NCI-H2227 (cell line): ENCODE measurements at regions not wholly inside any gene's neighbourhood (a gene's known extent, or its start where the extent isn't known, plus 50 kb on each side); places are given as distances from the start of the nearest gene placed in this dataset.
"Not testable (repeated sequence)": the region's sequence is repeated elsewhere in the genome, so short reads cannot be mapped to it uniquely, and the experiment has no call there.

ENCODE experiments used
- DNase-seq: peaks from one replicate; lab custom pipeline; 2025; ENCODE audit not compliant: unreplicated experiment; lab: John Stamatoyannopoulos, UW

DNA sequence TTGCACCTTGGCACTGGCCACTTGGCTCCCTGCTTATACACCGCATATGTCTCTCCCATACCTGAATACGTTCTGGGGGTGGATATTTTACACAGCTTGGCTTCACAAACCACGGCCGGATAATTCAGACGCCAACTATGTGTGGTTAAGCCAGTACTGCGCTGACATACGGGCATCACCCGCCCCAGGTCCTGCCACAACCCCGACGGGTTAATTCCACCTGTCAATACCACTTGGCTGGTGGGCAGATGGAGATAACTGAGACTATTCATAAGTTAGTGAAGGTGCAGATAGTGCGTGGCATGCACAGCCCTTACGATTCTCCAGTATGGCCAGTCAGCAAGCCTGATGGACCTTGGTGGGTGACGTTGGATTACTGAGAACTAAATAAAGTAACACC lies 696.3 kb upstream of the AGA start:
- no peak for DNase-seq

DNA sequence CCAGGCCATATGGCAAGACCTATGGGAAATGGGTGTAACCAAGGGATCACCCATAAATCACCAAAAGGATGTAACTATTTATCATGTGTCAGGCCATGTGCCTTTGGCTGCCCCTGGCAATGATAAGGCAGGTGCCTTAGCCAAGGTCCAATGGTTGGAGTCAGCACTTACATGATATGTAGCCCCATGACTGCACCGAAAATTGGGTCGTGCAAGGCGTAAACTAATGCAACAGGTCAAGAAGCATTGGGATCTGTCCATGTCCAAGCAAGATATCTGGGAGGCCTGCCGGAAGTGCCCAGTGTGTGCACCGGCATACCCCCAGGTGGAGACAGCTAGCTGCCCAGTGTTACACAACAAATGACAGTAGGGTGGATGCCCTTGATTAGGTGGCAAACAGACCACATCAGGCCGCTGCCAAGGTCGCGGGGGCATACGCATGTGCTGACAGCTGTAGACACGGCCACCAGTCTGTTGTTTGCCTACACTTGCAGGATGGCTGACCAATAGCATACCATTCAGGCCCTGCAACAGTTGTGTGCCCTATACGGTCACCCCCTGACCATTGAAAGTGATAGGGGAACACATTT lies 698.2 kb upstream of the AGA start:
- DNase-seq, result no peak

DNA sequence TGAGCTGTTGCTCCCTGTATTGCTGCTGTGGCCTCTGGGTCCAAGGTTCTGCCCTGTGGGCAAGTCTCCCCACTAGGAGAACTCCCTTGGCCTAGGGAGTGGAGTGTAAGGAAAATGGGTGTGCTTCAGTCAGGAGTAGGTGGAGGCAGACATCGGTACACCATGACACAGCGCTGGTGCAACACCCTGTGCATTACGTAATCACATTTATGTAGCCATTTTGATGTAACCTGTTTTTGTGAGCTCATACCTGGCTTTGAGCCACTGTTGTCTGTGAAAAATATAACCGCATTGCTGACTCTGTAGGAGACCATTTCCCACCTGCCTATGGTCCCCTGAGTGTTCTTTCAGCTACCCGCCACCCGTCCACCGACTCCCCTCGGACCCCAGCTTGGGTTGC lies 700.5 kb upstream of the AGA start:
- DNase-seq, result no peak

DNA sequence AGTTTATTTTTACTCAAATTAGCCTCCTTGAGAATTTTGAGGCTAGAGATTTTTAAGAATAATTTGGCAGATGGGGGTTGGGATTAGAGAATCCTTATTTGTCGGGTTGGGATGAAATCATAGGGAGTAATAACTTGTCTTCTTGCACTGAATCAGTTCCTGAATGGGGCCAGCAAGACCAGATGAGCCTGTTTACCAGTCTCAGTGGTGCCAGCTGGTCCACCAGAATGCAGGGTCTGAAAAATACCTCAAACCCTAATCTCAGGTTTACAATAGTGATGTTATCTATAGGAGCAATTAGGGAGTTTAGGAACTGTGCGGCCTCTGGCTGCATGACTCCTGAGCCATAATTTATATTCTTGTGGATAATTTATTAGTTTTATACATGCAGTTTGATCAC lies 705.9 kb upstream of the AGA start:
- no peak for DNase-seq

DNA sequence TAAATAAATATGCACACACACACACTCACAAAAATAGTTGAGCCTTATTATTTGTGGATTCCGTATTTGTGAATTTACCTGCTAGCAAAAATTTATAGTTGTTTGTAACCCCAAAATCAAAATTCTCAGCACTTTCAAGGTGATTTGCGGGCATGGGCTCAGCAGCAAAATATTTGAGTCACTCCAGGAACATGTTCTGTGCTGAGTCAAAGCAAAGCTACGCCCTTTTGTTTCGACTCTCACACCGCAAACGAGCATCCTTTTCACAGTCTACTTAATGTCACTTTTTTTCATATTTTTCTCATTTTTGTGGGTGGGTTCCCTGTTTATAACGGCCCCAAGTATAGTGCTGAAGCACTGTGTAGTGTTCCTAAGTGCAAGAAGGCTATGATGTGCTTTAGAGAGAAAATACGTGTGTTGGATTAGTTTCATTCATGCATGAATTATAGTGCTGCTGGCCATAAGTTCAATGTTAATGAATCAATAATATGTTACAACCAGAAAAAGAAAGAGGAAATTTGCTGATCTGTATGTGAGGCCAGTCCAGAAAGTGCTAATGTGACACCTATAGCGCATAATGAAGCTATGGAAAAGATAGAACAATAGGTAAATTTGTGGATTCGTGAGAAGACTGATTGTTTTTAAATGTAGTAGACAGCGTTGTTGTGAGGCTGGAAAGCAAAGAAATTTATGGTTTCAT lies 723.2 kb upstream of the AGA start:
- no peak for DNase-seq

DNA sequence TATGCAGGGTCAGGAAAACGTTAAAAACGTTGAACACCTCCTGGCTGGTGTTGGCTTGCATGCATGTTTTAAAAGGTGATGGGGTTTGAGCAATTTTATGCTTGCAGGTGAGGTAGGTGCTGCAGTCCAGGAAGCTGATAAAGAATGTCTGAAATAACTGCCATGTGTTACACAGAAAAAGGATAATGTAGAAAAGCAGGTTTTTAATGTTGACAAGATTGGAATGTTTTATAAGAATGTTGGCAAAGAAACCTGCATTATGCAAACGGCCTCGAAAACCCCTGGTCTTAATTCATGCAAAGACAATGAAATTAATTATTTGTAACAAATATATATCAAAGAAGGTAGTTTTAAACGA lies 723.7 kb upstream of the AGA start:
- DNase-seq, result no peak

DNA sequence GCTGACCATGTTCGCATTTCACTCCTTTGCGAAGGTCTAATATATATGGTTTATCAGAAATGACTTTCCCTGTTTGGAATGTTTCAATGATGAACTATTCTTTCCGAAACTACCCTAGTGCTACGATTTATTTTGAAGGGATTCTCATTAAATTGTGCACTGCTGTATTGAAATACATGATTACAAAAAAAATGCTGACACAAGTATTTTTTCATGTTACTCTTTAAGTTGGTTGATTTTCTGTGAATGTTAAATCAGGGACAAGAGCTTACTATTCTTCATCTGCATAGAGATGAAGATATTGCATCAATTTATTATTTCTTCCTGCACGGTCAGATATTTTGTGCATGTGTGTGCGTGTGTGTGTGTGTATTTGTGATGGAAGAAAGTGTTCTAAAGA lies 731.5 kb upstream of the AGA start:
- no peak for DNase-seq

DNA sequence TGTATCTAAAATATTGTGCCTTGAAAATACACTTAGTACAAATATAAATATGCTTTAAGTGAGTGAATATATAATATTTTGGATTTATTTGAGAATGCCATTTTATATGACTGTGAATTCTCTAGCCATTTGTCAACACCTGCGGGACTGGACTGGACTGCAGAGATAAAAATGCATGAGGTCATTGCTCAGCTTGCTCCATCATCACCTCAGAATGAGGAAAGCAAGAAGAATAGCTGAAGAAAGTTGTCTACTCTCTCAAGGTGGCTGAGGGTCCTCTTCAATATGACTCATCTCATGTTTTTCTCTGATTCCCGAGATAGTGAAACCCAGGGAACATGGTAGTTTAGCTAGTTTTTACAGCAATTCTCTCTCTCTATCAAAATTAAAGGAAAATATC lies 732.5 kb upstream of the AGA start:
- DNase-seq, result no peak

DNA sequence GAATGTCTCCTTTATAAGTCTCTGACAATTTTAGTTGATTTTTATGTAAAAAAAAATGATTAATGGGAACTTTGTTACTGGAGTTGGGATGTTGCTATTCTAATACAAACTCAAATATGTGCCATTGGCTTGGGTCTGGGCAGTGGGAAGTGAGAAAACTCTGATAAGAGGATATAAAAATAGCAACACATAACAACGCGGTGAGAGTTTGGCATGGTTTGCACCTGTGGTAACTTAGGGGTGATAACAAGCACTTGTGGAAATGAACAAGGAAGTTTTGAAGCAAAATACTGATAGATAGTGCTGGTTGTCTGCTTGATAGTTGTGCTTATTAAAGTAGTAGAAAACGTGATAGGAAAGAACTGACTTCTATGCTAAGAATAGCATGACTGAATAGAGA lies 743.3 kb upstream of the AGA start:
- DNase-seq, result no peak

DNA sequence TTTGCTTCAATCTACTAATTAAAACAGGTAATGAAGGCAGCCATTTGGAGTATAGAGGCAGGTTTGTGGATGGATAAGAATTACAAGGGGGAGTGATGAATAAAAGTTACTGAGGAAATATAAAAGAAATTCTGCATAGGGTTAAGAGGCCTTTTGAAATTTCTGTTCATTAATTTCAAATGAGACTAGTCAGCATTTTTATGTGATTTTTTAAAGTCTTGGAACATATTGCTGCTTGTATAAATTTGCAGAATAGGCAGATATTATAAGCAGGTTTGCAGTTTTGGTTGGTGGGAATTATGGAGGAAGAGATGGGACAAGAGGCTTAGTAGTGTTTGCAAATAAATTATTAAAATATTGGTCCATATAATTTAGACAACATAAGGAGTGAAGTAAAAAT lies 750.4 kb upstream of the AGA start:
- no peak for DNase-seq

DNA sequence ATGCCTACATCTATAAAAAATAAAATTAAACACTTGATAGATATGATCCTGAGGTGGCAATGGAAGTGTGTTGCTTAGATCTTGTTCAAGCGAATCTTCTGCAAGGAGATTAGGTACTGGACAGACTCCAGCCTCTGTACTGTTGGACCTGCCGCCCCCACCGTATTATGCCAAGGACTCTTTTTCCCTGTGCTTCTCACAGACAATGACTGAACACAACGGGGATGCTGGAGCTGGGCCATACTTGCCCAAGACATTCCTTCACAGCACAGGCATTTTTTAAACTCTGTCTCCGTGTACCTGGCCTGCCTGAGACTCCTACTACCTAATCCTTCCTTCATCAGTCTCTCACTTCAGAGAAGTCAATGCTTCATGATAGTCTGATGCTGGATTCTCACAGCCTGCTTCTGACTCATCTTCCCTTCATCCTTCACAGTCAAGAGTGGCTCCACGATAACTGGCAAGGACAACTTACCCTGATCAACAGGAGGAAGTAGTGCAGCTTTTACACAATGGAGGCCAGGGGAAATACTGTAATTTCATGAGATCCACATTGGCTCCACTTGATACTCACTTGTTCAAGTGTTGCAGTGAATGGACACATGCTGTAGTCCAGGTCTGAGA lies 754.6 kb upstream of the AGA start:
- no peak for DNase-seq

DNA sequence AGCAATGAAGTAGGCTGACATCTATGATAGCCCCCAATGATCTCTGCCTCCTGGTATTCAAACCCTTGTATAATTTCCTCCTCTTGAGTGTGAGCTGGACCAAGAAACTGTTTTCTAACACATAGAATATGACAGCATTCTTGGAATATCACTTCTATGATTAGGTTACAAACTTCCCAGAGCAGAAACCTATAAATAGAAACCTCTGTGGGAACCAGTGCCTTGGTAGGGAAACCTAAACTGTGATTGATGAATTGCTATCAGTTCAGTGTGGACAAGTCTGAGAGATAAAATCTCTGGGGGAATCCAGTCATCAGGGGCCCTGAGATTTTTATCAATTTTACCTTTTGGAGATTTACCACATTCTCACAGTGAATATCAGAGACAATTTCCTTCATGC lies 756.5 kb upstream of the AGA start:
- DNase-seq, result no peak

DNA sequence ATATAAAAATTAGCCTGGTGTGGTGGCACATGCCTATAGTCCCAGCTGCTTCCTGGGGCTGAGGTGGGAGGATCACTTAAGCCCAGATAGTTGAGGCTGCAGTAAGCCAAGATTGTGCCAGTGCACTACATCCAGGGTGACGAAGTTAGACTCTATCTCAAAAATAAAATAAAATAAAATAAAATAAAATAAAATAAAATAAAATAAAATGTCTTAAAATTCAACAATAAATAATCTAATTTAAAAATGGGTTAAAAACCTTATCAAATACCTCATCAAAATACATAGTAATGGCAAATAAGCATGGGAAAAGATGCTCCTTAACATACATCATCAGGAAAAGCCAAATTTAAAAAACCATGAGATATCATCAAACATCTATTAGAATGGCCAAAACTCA lies 760.2 kb upstream of the AGA start:
- no peak for DNase-seq

DNA sequence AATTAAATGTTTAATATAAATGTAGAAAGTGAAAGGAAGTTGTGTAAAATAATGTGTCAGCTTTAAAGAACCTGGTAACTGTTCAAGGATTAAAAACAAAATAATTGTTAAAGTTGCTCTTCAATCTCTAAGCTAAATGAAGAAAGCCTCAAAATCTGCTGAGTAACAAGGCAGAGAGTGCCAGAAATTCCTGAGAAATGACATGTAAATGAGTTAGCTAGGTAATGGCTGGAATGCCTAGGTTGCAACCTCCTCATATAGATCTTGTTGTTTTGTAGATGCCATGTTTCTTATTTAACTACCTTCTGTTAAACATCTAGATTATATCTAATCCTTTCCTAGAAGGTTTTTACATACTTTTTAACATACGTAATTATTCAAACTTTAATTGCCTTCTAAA lies 763.6 kb upstream of the AGA start:
- DNase-seq, result no peak

DNA sequence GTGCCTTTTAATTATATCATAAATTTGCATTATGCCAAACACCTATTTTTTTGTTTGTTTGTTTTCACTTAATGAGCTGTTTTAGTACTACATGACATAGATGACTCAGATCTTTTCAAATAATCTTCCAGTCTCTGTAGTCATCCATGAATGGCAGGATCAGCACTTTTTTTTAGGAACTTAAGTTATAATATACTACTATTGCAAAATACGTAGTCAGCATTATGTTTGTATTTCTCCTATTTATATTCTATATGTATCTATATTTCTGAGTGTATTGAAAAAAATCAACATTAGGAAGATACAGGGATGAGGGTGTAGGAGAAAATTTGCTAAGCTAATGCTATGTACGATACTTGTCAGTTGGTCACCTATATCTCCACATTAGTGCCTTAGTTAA lies 773.1 kb upstream of the AGA start:
- no peak for DNase-seq

DNA sequence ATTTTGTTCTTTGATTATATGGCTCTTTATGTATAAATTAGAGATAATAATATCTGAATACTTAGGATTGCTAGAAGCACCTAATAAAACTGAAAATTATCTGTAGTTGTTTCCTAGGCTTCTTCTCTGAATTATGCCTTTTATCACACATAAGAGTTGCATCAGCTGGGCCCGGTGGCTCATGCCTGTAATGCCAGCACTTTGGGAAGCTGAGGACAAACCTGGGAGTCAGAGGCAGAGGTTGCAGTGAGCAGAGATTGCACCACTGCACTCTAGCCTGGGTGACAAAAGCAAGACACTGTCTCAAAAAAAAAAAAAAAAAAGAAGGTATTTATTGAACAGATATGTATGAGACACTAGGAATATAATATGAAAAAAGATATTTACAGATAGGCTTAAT lies 773.5 kb upstream of the AGA start:
- no peak for DNase-seq

DNA sequence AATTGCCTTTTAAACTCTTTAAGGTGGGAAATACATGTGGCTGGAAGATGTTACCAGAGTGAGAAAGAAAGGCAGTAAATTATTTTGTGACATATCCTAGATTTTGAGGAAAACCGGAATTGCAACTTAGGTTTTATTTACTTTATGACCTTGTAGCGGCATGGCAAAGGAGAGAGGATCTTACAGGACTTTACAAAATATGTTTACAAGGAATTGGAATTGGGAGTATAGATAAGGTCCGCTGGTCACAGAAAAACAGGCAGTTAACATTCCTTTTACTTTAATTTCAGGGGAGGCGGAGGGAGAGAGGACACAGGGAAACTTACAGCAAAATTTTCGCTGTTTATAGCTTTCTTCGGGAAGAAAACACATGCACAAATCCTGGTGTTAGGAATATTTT lies 784.2 kb upstream of the AGA start:
- DNase-seq, result not testable (repeated sequence)

DNA sequence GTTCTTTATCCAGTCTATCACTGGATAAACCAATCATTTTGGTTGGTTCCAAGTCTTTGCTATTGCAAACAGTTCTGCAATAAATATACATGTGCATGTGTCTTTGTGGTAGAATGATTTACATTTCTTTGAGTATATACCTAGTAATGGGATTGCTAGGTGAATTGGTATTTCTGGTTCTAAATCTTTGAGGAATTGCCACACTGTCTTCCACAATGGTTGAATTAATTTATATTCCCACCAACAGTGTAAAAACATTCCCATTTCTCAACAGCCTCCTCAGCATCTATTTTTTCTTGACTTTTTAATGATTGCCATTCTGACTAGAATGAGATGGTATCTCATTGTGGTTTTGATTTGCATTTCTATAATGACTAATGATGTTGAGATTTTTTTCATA lies 791.7 kb upstream of the AGA start:
- no peak for DNase-seq

DNA sequence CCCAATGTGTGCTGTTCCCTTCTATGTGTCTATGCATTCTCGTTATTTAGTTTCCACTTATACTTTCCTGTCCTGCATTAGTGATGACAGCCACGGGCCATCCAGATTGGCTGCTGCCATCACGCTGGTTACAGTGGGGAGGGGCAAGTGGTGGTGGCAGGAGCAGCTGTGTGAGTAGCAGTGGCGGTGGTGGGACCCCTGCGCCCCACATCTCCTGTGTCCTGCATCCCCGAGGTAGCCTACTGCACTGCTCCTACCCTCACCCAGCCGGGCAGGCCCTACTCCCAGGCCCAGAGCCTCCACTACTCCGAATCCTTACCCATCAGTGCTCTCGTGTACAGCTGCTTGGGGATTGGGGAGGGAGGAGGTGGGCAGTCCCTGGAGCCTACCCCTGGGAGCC lies 798.7 kb upstream of the AGA start:
- DNase-seq, result no peak

DNA sequence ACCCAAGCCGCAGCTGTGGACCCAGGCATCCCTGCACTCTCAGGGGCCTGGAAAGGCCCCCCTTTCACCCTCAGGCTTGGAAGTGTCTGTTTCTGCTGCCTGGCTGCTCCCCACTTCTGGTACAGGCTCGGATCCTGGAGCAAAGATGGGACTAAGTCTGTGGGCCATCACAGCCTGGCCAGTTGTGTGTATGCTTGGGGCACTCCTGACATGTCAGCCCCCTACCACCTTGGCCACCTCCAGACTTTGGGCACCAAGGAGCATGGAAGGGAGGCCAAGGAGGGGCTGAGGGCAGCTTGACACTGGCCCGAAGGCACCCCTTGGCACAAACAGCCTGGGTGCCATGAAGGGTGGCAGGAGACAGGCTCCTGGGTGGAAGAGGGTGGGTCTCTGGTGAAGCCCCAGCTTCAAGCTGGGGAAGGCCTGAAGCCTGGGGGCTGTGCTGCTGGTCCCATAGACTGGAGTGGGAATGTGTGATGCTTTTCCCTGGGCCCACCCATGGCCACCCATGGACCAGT lies 799.4 kb upstream of the AGA start:
- no peak for DNase-seq

DNA sequence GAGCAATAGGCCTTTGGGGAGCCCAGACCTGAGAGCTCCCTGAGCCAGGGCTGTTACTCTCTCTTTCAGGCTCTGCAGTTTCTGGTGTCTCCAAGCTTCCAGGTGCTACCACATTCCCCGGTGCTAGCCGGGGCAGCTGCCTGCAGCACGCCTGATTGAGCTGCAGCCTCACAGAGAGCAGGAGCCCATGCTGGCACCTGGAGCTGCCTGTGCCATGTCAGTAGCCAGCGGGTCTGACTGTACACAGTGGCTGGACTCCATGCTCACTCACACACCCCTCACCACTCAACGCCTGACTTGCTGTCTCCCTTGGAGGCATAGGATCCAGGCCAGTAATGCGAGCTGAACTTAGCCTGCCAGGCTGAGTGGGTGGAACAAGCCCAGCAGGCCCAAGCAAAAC lies 800.4 kb upstream of the AGA start:
- no peak for DNase-seq

DNA sequence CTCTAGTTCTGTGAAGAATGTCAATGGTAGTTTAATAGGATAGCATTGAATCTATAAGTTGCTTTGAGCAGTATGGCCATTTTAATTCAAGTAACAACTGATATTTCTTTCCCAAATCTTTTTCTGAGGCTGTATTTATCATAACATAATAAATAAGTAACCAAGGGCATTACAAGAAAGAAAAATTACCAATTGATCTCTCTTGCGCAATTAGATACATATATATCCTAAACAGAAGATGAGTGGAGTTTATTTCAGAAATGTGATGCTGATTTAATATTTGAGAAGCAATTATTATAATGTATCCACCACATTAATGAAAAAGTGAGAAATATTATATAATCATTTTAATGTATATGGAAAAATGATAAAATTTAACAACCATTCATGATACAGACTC lies 802.5 kb upstream of the AGA start:
- DNase-seq, result no peak

DNA sequence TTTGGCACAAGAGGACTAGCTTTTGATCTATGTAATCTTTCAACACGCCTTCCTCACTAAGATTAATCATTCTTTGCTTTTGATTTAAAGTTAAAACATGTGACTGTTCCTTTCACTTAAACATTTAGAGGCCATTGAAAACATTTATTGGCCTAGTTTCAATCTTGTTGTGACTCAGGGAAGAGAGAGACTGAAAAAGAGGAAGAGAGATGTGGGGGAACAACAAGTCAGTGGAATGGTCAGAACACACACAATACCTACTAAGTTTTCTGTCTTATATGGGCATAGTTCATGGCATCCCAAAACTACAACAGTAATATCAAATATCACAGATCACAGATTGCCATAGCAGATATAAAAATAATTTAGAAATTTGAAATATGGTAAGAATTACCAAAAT lies 812.9 kb upstream of the AGA start:
- no peak for DNase-seq
